HG03097 (cell line): ENCODE measurements at regions not wholly inside any gene's neighbourhood (a gene's known extent, or its start where the extent isn't known, plus 50 kb on each side); places are given as distances from the start of the nearest gene placed in this dataset.

Source experiments
- ATAC-seq: cut with Tn5 transposase; IDR thresholded peaks from one replicate; pipeline ENCODE4 v1.9.1; 2021; ENCODE audit not compliant: unreplicated experiment, low FRiP score

DNA sequence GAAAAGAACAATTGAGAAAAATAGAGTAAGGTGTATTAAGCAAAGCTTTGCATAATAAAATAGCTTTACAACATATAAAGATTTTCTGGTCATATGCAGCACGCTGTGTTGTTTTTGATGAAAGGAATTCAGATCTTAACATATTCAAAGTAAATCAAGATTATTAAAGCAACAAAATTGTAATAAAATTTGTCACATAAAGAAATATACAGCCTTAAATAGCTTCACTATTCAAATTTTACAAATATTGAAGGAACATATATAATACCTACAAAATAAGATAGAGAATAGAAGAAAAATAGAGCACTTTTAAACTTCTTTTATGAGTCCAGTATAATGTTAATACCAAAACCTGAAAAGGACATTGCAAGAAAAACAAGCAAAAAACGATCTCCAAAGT, 749.1 kb upstream of the POT1 start:
- ATAC-seq = no peak

DNA sequence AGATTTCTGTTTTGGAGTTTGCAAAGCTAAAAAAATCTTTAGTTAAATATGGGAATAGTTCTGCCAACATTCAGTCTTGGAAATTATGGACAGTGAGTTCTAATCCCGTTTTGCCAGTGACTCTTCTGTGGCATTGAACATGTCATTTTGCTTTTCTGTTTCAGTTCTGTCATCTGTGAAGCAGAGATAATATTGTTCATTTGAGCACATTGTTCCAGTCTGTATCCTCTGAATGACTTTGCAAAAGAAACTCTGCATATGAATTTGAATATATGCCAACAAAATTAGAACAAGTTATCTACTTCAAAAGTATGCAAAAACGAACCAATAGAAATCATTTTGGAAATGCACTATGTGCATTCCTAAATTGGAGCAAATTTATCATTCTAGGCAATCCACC, 746.0 kb upstream of the POT1 start:
- no peak for ATAC-seq

DNA sequence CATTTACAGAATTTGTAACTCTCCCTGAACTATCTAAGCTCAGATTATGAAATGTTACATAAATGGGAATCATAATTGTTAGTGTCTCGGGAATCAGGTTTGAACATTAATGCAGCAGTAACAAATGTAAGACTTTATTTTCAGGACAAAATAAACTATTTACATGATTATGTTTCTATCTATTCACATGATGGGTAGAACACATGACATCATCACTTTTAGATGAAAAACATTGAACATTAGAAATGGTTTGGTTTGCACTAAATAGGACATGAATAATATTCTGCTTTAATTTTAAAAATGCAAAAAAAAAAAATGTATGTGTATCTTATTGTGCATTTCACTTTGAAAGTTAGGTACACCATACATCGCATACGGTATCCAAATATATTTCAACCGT, 745.5 kb upstream of the POT1 start:
- no peak for ATAC-seq

DNA sequence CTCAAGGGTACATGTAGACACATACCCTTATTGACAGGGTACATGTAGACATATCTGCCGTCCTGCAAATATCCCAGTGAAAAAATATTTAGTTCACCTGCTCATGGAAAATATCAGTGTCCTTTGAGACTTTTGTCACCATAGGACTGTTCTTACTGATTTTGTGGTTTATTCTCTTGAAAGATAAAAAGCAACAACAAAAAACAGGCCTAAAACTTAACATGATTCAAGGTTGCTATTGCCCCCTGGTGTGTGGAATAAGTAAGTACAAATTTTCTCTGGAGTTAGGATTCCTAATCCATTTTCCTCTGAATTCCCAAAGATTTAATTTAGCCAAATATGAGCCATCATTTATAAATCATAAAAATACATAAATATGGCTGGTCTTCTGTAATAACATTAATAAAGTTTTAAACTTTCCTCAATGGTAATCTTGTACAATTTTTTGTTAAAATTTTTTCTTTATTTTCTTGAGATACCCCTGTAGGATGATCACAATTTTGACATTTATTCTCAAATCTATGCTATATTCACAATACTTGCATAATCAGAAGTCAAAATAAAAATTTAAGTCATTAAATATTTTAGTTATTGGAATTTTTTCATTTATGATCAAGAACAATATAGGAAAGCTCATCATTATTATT, 741.4 kb upstream of the POT1 start:
- ATAC-seq = no peak

DNA sequence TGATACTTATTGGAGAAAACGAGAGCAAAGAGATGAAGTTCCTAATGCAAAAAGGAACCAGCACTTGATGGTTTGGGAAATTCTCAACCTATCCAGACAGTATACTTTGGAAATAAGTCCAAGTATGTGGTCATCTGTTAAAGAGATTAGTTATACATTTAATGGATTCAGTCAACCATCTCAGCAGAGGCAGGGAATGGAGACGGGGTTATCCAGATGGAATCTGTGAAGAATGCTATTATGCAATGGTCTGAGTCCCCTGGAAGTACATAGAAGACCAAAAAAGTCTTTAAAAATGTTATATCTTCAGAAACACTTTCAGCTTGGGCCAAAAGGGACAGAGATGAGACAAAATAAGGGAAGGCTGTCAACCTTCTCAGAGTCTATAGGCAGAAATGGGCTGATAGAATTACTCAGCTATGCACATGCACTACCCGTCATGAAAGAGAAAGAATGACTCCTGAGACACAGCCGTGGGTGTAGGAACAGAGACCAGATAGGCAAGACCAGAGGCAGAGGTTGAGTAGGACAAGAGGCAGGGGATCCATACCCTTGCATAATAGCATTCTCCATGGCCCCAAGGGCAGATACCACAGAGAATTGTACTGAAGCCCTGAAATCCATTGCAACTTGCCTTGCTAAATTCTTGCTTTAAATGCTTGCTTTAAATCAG, 738.8 kb upstream of the POT1 start:
- ATAC-seq = no peak

DNA sequence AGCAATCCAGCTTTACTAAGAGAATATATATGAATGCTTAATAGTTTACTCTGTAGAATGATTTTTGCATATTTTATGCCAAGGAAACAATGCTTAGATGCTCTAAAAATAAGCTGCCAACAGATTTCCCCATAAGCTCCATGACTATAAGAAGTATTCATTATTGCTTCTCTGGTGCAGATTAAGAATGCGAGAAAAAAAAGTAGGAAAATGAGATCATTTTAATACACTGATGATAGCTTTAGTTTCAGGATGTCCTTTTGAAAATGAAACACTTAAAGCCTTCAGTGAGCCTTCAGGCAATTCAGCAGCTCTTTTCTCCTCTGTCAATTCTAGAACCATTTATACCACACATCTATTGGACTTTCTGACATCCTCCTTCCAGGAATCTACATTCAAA, 735.0 kb upstream of the POT1 start:
- no peak for ATAC-seq

DNA sequence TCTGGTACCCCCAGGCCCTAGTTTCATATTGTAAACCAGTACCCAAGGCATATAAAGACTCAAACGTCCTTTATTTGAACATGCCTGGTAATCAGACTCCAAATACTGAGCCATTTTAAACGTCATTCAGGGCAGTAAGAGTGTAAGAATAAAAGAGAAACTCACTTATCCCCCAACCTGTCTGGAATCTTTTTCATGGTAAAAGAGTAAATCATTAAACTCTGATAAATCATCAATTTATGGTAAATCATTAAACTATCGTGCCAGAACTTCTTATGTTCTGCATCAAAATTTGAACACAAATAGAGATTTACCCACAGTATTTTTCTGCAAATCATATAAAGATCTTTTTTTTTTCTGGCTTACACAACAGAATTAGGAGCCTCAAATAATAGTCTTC, 734.3 kb upstream of the POT1 start:
- ATAC-seq = no peak

DNA sequence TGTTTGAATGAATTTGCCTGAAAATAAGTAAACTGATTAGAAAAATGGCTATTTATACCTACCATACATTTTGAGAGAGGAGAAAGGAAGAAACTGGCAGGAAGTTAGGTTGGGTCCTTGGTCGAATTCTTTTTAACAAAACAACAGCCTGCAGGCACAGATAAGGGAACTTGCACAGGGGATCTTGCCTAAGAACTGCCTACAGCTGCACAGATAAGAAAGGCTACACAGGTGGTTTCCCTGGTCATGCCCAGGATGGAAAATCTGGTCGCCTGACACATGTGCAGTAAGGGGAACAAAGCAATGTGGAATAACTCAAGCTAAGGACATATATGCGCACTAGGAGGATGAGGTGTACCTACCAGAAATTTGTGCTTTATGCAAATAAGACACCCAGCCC, 732.1 kb upstream of the POT1 start:
- ATAC-seq = no peak

DNA sequence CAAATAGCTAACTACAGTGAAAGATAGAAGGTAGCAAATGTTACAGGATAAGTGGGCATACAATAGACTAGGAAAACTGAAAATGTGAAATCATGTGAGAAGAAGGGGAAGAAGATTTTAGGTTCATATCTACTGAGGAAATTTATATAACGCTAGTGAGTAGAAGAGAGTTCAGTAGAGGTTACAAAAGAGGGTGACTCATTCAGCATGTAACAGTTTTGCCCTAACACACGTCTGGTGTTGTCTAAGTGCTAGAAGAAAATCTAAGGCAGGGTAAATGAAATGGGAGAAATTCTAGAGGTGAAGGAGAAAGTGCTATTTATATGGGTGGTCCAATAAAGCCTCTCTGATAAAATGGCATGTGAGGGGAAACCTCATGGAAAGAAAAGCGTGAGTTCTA, 731.4 kb upstream of the POT1 start:
- ATAC-seq = no peak

DNA sequence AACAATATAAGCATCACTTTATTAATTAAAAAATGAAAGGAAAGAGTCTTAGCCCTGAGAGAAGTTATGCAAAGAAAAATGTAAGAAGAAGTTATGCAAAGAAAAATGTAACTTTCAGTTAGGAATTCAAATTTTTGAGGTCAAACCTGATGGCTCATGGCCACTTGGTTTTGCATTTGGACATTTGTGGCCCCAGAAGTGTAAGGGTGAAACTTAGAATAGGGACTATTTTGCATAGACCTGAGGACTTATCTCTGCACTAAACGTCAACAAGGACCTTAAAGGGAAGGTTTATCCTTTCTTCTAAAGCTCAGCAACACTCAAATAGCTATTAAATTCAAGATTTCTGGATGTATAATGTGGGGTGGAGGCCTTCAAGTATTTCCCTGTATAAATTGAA, 724.5 kb upstream of the POT1 start:
- ATAC-seq = no peak

DNA sequence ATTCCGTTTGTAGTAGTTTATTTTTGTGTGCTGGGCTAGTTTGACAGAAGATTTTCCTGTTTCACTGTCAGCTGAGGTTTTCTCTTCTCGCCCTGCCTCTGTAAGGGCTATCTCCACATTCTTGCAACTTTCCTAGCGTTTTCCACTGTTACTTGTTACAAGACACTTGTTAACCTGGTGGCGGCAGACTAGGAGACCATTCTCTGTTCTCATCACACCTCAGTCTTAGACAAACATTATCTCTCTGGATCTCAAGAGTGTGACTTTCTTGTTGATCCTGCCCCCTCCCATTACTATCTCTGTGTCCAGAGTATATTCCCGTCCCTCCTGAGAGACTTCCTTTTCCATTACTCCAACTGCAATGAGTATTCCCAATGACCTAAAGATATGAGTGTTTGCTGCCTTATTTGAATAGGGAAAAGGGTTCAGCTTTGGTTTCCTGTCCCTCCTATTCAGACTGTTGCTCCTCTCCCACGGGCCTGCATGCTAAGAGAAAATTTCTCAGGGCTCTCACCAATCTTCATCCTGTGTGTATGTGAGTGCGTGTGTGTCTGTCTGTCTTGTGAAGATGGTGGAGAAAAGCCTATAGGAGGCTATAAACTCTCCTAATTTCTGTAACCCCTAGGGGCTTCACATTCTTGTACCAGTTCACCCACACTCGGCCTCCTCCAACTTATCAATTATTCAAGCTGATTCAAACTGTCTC, 722.4 kb upstream of the POT1 start:
- no peak for ATAC-seq

DNA sequence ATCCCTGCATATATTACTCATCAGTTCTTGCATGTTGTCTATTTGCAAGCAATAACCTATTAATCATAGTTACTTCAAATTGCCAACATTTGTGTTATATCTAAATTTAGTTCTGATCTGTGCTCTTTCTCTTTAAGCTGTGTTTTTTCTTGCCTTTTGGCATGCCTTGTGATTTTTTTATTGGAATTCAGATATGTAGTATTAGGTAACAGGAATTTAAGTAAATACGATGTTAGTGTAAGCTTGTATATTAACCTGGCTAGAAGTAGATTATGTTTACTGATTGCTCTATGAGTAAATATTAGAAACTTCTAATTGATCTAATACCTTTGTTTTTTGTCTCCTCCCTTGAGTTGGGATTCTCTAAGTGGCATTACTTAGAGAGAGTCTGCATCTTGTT, 718.9 kb upstream of the POT1 start:
- no peak for ATAC-seq

DNA sequence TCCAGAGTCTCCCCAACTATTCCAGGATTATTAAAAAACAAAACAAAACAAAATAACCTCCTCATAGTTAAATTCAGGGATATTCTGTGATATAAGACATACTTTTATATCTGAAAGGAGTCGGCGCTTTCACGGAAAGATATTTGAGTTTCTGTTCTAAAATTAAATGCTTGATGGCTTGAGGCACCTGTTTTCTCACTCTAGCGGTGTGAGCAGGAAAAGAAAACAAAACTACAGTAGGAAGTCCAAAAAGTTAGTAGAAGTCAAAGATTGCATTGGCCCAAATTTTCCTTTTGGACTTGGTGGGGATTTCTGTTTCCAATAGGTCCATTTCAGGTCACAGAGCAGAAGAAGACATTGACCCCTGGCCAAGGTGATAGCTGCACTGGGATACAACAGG, 716.1 kb upstream of the POT1 start:
- no peak for ATAC-seq

DNA sequence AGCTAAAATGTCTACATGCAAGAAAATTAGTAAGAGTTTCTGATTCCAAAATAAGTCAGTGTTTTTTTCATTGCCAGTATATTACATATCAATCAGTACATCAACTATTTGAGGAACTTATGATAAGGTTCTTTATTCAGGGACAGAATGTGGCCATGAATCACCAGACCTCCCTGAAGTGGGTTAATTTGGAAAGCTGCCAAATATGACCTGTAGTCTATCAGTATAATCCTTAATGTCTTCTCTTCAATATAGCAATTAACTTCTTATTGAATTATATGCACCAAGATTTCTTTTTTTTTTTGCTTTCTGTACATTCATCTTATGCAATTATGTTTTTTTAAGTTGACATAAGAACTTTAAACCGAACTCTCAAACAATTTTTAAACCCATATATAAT, 714.5 kb upstream of the POT1 start:
- no peak for ATAC-seq

DNA sequence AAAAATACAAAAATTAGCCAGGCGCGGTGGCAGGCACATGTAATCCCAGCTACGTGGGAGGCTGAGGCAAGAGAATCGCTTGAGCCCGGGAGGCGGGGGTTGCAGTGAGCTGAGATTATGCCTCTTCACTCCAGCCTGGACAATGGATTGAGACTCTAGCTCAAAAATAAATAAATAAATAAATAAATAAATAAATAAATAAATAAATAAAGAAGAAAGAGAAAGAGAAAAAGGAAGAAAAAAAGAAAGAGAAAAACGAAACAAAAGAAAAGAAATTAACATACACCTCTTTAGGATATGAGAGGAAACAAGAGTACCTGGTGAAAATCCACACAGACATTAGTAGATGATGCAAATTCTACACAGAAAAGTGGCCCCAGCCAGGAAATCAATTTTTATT, 713.7 kb upstream of the POT1 start:
- ATAC-seq = no peak

DNA sequence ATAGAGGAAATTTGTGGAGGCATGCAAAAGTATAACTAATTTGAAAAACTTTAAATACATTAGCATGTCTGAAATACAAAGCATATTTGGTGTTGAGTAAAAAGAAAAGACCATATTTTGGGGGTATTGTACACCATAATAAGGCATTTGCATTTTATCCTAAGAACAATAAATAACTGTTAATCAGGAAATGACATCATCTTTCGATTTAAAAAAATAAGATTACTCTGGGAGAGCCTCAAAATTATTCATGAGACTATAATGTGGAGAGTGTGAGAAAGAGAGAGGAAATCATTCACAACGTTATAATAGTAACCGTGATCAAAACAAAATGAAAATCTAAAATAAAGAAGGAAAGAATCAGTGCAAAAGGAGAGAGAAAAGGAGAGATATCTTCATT, 712.3 kb upstream of the POT1 start:
- ATAC-seq = no peak

DNA sequence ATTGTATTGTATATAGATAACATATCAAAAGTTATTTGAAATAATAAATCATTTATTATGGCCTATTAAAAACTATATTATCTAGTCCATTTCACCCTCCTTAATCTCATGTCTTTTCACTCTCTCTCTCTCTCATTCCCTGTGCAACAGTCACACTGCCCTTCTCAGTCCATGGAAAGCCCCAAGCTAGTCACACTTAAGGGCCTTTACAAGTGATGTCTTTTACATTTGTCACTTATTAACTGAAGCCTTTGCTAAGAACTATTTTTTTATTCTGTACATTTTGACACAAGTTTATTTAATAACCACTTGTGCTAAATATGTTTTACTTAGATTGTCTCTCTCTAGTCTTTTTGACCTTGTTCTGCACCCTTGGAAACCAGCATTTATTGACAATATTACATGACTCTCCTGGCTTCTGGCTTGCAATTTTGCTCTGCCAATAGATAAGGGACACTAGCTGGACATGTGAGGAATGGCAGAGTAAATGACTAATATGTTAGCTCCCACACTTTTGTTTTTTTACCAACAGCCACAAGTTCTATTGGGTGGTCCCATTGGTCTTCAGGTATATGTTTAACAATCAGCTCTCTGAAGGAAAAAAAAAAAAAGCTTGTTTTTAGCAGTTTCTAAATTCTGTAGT, 706.8 kb upstream of the POT1 start:
- no peak for ATAC-seq

DNA sequence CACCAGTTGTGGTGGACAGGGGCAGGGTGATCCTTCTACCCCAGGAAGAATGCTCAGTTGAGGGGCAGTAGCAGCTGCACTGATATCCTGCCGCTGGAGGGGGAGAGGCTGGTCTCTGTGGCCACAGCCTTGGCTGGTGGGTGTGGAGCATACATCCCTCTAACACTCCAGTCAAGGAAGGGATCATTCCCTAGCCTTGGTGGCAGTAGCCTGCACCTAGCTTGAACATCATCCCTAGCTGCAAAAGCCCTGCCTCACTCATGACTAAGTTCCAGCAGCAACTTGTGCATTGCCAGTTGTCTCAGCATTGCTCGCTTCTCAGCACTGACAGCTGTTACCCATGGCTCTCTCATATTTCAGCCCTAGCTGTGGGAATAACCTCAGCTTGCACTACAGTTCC, 688.9 kb upstream of the POT1 start:
- no peak for ATAC-seq

DNA sequence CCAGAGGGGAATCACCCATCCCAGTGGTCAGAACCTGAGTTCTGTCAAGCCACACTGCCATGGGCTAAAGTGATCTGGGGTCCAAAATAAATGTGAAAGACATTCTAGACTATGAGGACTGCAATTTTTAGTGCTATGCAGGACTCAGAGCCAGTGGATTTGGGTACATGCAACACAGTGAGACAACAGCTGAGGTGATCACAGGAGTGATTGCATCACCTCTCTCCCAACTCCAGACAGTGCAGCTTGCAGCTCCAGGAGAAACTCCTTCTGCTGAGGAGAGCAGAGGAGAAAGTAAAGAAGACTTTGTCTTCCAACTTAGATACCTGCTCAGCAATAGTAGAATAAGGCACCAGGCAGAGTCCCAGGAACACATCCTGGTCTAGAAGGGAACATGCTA, 682.0 kb upstream of the POT1 start:
- ATAC-seq = no peak

DNA sequence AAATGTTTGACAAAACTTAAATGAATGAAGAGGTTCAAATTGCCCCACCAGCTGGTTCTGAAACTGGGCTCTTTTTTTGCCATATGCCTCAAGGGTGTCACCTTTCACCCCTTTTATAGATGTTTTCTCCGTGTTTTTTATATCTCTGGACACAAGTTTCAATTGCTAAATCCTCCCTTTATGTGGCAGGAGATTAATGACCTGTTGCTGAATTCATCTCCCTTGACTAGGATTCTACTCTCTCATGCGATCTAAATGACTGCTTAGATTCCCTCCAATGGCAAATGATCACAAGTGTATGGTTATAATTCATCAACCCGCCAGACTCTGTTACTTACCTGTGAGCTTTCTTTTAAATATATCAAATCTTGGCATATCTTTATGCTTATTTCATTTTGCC, 677.0 kb upstream of the POT1 start:
- no peak for ATAC-seq

DNA sequence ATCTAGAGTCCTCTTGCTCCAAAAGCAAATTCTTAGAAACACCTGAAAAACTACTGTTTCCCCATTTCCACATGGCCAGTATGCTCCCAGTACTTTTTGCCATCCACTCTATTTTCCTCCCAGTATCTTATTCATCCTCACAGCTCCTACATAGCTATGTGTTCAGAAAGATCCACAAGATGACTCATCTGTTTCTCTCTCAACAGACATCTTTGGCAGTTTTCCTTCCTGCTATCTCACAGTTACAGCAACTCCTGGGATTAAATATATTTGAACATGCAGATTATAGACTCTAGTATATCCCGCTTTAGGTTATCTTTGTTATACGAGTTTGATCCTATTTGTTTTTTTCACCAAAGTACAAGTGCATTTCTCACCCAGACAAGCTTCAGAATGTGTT, 675.6 kb upstream of the POT1 start:
- ATAC-seq = no peak

DNA sequence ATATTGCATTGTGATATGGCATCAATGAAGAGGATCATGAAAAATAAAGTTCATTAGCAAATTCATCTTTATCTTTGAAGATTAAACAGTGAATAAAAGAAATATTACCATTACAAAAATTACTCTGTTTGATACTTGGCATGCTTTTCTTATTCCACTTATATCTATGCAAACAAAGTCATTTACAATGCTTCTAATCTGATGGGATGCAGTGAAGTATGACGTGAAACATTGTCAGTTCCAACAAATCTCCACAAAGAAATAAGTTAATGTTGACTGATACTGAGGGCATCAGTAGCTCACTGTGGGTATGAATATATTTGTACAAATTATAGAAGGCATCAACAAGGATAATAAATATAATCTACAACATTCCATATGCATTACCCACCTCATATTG, 672.8 kb upstream of the POT1 start:
- no peak for ATAC-seq
